Fibroblast of mammary gland (primary cell): ENCODE measurements at regions not wholly inside any gene's neighbourhood (a gene's known extent, or its start where the extent isn't known, plus 50 kb on each side); places are given as distances from the start of the nearest gene placed in this dataset.
"Not testable (repeated sequence)": the region's sequence is repeated elsewhere in the genome, so short reads cannot be mapped to it uniquely, and the experiment has no call there.

Experiments used
- DNase-seq: peaks from one replicate; pipeline ENCODE4 v3.0.0-alpha.2; 2010; ENCODE audit warnings: low read depth
- H3K4me3 ChIP-seq: 2 replicates; pipeline ENCODE4 v1.5.1; 2011; ENCODE audit warnings: low read depth, mild to moderate bottlenecking, low read length, moderate library complexity; ENCODE audit not compliant: control insufficient read depth
- TF ChIP-seq, protein P1 (sequence below): conservative IDR thresholded peaks from 2 replicates; pipeline ENCODE4 v1.5.1; 2011; ENCODE audit warnings: low read depth, low read length, inconsistent platforms; ENCODE audit not compliant: control insufficient read depth, insufficient read depth

DNA sequence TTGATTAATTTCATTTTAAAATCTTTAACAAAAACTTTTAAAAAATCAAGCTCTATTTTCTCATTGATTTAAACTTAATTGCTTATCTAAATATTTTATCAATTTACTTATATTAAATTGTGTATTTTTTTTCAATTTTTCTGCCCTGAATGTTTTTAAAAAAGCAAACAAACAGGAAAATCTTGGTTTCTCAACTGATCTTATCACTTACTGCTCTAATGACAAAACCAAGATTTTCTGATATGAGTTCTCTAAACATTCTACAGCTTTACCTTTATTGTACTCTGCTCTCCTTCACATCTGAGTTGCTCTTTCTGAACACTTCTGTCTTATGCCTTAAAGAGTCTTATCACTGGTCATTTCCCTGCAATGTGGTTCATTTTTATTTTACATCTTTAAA is 587.8 kb upstream of the BCHE start:
- TF ChIP-seq, protein P1, sequence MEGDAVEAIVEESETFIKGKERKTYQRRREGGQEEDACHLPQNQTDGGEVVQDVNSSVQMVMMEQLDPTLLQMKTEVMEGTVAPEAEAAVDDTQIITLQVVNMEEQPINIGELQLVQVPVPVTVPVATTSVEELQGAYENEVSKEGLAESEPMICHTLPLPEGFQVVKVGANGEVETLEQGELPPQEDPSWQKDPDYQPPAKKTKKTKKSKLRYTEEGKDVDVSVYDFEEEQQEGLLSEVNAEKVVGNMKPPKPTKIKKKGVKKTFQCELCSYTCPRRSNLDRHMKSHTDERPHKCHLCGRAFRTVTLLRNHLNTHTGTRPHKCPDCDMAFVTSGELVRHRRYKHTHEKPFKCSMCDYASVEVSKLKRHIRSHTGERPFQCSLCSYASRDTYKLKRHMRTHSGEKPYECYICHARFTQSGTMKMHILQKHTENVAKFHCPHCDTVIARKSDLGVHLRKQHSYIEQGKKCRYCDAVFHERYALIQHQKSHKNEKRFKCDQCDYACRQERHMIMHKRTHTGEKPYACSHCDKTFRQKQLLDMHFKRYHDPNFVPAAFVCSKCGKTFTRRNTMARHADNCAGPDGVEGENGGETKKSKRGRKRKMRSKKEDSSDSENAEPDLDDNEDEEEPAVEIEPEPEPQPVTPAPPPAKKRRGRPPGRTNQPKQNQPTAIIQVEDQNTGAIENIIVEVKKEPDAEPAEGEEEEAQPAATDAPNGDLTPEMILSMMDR = no peak
- no peak for DNase-seq
- no peak overlapping the region for H3K4me3 ChIP-seq

DNA sequence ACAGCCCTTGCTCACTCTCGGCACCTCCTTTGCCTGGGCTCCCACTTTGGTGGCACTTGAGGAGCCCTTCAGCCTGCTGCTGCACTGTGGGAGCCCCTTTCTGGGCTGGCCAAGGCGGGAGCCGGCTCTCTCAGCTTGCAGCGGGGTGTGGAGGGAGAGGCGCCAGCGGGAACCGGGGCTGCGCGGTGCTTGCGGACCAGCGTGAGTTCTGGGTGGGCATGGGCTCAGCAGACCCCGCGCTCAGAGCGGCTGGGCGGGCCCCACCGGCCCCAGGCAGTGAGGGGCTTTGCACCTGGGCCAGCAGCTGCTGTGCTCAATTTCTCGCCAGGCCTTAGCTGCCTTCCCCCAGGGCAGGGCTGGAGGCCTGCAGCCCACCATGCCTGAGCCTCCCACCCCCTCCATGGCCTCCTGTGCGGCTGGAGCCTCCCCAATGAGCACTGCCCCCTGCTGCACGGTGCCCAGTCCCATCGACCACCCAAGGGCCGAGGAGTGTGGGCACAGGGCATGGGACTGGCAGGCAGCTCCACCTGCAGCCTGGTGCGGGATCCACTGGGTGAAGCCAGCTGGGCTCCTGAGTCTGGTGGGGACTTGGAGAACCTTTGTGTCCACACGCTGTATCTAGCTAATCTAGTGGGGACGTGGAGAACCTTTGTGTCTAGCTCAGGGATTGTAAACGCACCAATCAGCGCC is 586.7 kb upstream of the BCHE start:
- H3K4me3 ChIP-seq, DNase-seq: not testable (repeated sequence)

GRCh38 chr3:166422556-166422955 is 585.3 kb upstream of the BCHE start:
- TF ChIP-seq, protein P1 = no peak
- DNase-seq = no peak

GRCh38 chr3:166420071-166420470 is 582.8 kb upstream of the BCHE start:
- TF ChIP-seq, protein P1 = no peak
- no peak overlapping the region for H3K4me3 ChIP-seq
- no peak for DNase-seq

More at GRCh38 chr3:166422556-166422955, 585.3 kb upstream of the BCHE start:
- no peak overlapping the region for H3K4me3 ChIP-seq

- DNase-seq = no peak
- H3K4me3 ChIP-seq = no peak overlapping the region
- TF ChIP-seq, protein P1 = no peak
Observed at GRCh38 chr3:166405896-166406295, 568.7 kb upstream of the BCHE start.

GRCh38 chr3:166405465-166405864 is 568.2 kb upstream of the BCHE start:
- no peak overlapping the region for H3K4me3 ChIP-seq
- peak; percentile 1 for DNase-seq
- TF ChIP-seq, protein P1 = no peak

DNA sequence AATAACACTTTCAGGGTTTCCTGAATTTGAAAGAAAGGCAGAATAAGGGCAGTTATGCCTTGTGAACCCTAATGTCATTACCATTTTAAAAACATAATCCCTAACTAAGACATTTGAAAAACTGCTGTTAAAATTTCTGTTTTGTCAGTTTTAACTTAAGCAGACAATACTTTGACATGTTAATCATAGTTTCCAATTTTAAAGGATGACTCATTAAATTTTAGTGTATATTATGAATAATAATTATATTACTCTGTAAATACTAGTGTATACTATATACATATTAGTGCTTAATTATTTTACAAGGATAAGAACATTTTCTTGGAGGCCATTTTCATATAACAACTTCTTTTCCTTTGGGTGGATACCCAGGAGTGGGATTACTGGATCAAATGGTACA is 553.1 kb upstream of the BCHE start:
- TF ChIP-seq, protein P1 = no peak
- DNase-seq = no peak
- no peak overlapping the region for H3K4me3 ChIP-seq
